ENCODE measurements at regions not wholly inside any gene's neighbourhood (a gene's known extent, or its start where the extent isn't known, plus 50 kb on each side); places are given as distances from the start of the nearest gene placed in this dataset.

- Mint-ChIP-seq H3K36me3 (peaks cover 61% of the 10 kb centered on the region), H3K9me3 (peaks cover 82% of the 10 kb centered on the region), H3K27me3 (ENCODE audit: low read depth) (no peaks in the 10 kb centered on the region), H3K4me3 (no peak overlapping the region), H3K27ac (no peak overlapping the region), H3K4me1 (no peaks in the 10 kb centered on the region)
- DNase-seq (ENCODE audit: low spot score): no peak
- no peak for TF ChIP-seq ERG (CRISPR knock-in tag; IDR thresholded peaks at IDR 0.05)
- no peak for TF ChIP-seq ZNF425 (CRISPR knock-in tag; conservative IDR thresholded peaks at IDR 0.05)
- no peak for TF ChIP-seq ZNF671 (CRISPR knock-in tag; IDR thresholded peaks at IDR 0.05)
- TF ChIP-seq TP53 (CRISPR knock-in tag; IDR thresholded peaks at IDR 0.05): no peak
- no peak for TF ChIP-seq ZSCAN18 (CRISPR knock-in tag; IDR thresholded peaks at IDR 0.05)
- TF ChIP-seq NR1H2 (CRISPR knock-in tag; IDR thresholded peaks at IDR 0.05): no peak
- TF ChIP-seq ZNF121 (CRISPR knock-in tag; IDR thresholded peaks at IDR 0.05): no peak
- TF ChIP-seq ZNF232 (CRISPR knock-in tag; IDR thresholded peaks at IDR 0.05): no peak
- ATAC-seq: no peak
- ChIA-PET POLR2A (no interaction called here), CTCF (no interaction called here)
Observed at GRCh38 chr12:46506961-46507360, 134.4 kb upstream of the SLC38A2 start.

- Mint-ChIP-seq H3K27me3 (ENCODE audit: low read depth) (no peaks in the 10 kb centered on the region), H3K27ac (no peak overlapping the region), H3K4me3 (no peak overlapping the region), H3K4me1 (no peaks in the 10 kb centered on the region), H3K9me3 (peaks cover 84% of the 10 kb centered on the region), H3K36me3 (peaks cover 66% of the 10 kb centered on the region)
- ChIA-PET CTCF (no interaction called here), POLR2A (no interaction called here)
- DNase-seq (ENCODE audit: low spot score) (no peak), ATAC-seq (no peak)
- TF ChIP-seq TEAD4 (CRISPR knock-in tag; IDR thresholded peaks at IDR 0.05) (no peak), NFATC4 (CRISPR knock-in tag; IDR thresholded peaks at IDR 0.05) (no peak), HMGXB4 (CRISPR knock-in tag; IDR thresholded peaks at IDR 0.05) (no peak), CBFB (CRISPR knock-in tag; IDR thresholded peaks at IDR 0.05; ENCODE audit: low read depth) (no peak), E2F1 (CRISPR knock-in tag; IDR thresholded peaks at IDR 0.05) (no peak), ZNF512 (CRISPR knock-in tag; IDR thresholded peaks at IDR 0.05; ENCODE audit: borderline replicate concordance) (no peak), EMX1 (CRISPR knock-in tag; IDR thresholded peaks at IDR 0.05) (no peak), ZNF263 (CRISPR knock-in tag; IDR thresholded peaks at IDR 0.05; ENCODE audit: low read depth) (no peak), E2F4 (CRISPR knock-in tag; IDR thresholded peaks at IDR 0.05; ENCODE audit: borderline replicate concordance, low read depth) (no peak), PRDM15 (CRISPR knock-in tag; IDR thresholded peaks at IDR 0.05) (no peak), ETV6 (CRISPR knock-in tag; IDR thresholded peaks at IDR 0.05) (no peak), GABPB1 (CRISPR knock-in tag; IDR thresholded peaks at IDR 0.05) (no peak)
Observed at GRCh38 chr12:46506198-46506597, 133.6 kb upstream of the SLC38A2 start.

All from WTC11 (cell line).